ENCODE measurements at regions not wholly inside any gene's neighbourhood (a gene's known extent, or its start where the extent isn't known, plus 50 kb on each side); places are given as distances from the start of the nearest gene placed in this dataset.

GRCh38 chr17:62322313-62322712, 58.0 kb upstream of the EFCAB3 start:
- POLR2A ChIA-PET = interaction anchor here (0.7 kb wide), 1 partner anchor 320 kb away, joined by 7 read pairs; no protein-coding TSS in a partner anchor
- no peak overlapping the region for H3K27ac ChIP-seq
- CTCF ChIA-PET = interaction anchor here (1.3 kb wide), 1 partner anchor 10 kb away, joined by 3 read pairs; no protein-coding TSS in a partner anchor
- H3K4me3 ChIP-seq = no peak overlapping the region
- ATAC-seq = no peak
- no peaks in the 10 kb centered on the region for H3K4me1 ChIP-seq
- WGBS (ENCODE audit: missing lambda C conversion rate) = 53% methylated on average over 7 of the region's 7 CpGs
- no peaks in the 10 kb centered on the region for H3K9me3 ChIP-seq
- no peak for TF ChIP-seq MAFK (IDR thresholded peaks at IDR 0.05; ENCODE audit: partially characterized antibody)
- TF ChIP-seq JUNB (IDR thresholded peaks at IDR 0.05) = no peak
- no peak for TF ChIP-seq ZC3H11A (IDR thresholded peaks at IDR 0.05)
- TF ChIP-seq TFCP2L1 (CRISPR knock-in tag; IDR thresholded peaks at IDR 0.05) = no peak
- no peak for TF ChIP-seq ESRRA (IDR thresholded peaks at IDR 0.05; ENCODE audit: borderline replicate concordance, low read length)
- TF ChIP-seq BCL3 (IDR thresholded peaks at IDR 0.05) = no peak
- TF ChIP-seq RNF2 (IDR thresholded peaks at IDR 0.05; ENCODE audit: borderline replicate concordance, low read depth) = no peak
- TF ChIP-seq NFE2L2 (conservative IDR thresholded peaks at IDR 0.05; ENCODE audit: low read length) = no peak
- TF ChIP-seq CEBPB (IDR thresholded peaks at IDR 0.05) = no peak
- TF ChIP-seq ZNF302 (CRISPR knock-in tag; IDR thresholded peaks at IDR 0.05) = no peak
- no peak for TF ChIP-seq SMC3 (IDR thresholded peaks at IDR 0.05)
- no peak for TF ChIP-seq CHD2 (IDR thresholded peaks at IDR 0.05; ENCODE audit: low read length, partially characterized antibody)
- TF ChIP-seq, protein P1, sequence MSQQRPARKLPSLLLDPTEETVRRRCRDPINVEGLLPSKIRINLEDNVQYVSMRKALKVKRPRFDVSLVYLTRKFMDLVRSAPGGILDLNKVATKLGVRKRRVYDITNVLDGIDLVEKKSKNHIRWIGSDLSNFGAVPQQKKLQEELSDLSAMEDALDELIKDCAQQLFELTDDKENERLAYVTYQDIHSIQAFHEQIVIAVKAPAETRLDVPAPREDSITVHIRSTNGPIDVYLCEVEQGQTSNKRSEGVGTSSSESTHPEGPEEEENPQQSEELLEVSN (IDR thresholded peaks at IDR 0.05; ENCODE audit: borderline replicate concordance, low read depth) = no peak
- no peak for FAIRE-seq
- no peak for DNase-seq (ENCODE audit: low read depth in 1 of 2, low spot score in 1 of 2)
- H3K4me2 ChIP-seq = no peak overlapping the region

DNA sequence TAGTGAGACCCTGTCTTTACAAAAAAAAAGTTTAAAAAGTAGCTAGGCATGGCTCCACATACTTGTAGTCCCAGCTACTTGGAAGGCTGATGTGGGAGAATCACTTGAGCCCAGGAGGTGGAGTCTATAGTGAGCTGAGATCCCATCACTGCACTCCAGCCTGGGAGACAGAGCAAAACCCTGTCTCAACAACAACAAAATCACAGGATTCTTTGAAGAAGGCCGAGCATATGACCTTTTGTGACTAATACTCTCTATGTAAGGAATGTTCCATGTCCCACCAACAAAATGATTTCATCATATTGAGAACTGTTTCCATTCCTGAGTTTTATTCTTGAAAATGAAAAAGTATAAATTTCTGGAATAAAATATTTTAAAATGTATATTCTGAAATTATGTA, 58.9 kb upstream of the EFCAB3 start:
- Histone ChIP-seq H3K4me1 (no peaks in the 10 kb centered on the region), H3K9me3 (no peaks in the 10 kb centered on the region), H3K4me3 (no peak overlapping the region), H3K4me2 (no peak overlapping the region), H3K27ac (no peak overlapping the region)
- WGBS (ENCODE audit: missing lambda C conversion rate) = 7% methylated on average over 1 of the region's 1 CpG
- ATAC-seq (no peak), FAIRE-seq (no peak), DNase-seq (ENCODE audit: low read depth in 1 of 2, low spot score in 1 of 2) (no peak)
- TF ChIP-seq, protein P2, sequence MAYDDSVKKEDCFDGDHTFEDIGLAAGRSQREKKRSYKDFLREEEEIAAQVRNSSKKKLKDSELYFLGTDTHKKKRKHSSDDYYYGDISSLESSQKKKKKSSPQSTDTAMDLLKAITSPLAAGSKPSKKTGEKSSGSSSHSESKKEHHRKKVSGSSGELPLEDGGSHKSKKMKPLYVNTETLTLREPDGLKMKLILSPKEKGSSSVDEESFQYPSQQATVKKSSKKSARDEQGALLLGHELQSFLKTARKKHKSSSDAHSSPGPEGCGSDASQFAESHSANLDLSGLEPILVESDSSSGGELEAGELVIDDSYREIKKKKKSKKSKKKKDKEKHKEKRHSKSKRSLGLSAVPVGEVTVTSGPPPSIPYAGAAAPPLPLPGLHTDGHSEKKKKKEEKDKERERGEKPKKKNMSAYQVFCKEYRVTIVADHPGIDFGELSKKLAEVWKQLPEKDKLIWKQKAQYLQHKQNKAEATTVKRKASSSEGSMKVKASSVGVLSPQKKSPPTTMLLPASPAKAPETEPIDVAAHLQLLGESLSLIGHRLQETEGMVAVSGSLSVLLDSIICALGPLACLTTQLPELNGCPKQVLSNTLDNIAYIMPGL (CRISPR knock-in tag; IDR thresholded peaks at IDR 0.05; ENCODE audit: borderline replicate concordance) = no peak
- TF ChIP-seq NFE2L2 (conservative IDR thresholded peaks at IDR 0.05; ENCODE audit: low read length) = no peak
- ChIA-PET POLR2A (no interaction called here), CTCF (interaction anchor here (1.1 to 1.7 kb wide), 3 partner anchors 10 to 76 kb away, joined by 3 to 4 read pairs (median 4); no protein-coding TSS in a partner anchor)

DNA sequence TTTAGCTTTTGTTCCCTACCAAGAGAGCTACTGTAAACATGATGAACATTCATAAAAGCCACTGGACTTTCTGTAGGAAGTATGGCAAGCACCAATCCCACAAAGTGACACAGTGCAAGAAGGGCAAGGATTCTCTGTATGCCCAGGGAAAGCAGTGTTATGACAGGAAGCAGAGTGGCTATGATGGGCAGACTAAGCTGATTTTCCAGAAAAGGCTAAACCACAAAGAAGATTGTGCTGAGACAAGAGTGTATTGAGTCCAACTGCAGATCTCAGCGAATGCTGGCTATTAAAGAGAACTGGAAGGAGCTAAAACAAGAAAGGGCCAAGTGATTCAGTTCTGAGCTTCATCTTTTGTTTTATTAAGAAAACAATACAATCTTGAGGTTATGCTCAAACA, 60.5 kb upstream of the EFCAB3 start:
- 9% methylated on average over 1 of the region's 1 CpG for WGBS (ENCODE audit: missing lambda C conversion rate)
- ChIA-PET CTCF (interaction anchor here (0.8 to 1.7 kb wide), 3 partner anchors 9 to 45 kb away, joined by 3 to 6 read pairs (median 4); no protein-coding TSS in a partner anchor), POLR2A (no interaction called here)
- ATAC-seq = 0 out of 6 replicates have a peak, but pooled peaks of 1 of the 2 experiments have one; percentile 12
- no peak for FAIRE-seq
- Histone ChIP-seq H3K4me3 (no peak overlapping the region), H3K27ac (no peak overlapping the region), H3K4me2 (no peak overlapping the region), H3K4me1 (no peaks in the 10 kb centered on the region), H3K9me3 (no peaks in the 10 kb centered on the region)
- no peak for DNase-seq (ENCODE audit: low read depth in 1 of 2, low spot score in 1 of 2)
- no peak for TF ChIP-seq CHD4 (IDR thresholded peaks at IDR 0.05; ENCODE audit: borderline replicate concordance)
- TF ChIP-seq CTCF (IDR thresholded peaks at IDR 0.05) = no peak
- no peak for TF ChIP-seq FOSL2 (IDR thresholded peaks at IDR 0.05)
- TF ChIP-seq FOSL2 (CRISPR knock-in tag; IDR thresholded peaks at IDR 0.05) = no peak
- no peak for TF ChIP-seq MAFK (IDR thresholded peaks at IDR 0.05; ENCODE audit: partially characterized antibody)
- TF ChIP-seq NR3C1 (IDR thresholded peaks at IDR 0.05) = no peak
- no peak for TF ChIP-seq FOSB (CRISPR knock-in tag; IDR thresholded peaks at IDR 0.05)
- TF ChIP-seq MAZ (IDR thresholded peaks at IDR 0.05; ENCODE audit: borderline replicate concordance, low read depth, low read length) = no peak
- TF ChIP-seq SMC3 (IDR thresholded peaks at IDR 0.05) = no peak
- TF ChIP-seq ZC3H11A (IDR thresholded peaks at IDR 0.05) = no peak

All from A549 (cell line).